ENCODE measurements at regions not wholly inside any gene's neighbourhood (a gene's known extent, or its start where the extent isn't known, plus 50 kb on each side); places are given as distances from the start of the nearest gene placed in this dataset.

DNA sequence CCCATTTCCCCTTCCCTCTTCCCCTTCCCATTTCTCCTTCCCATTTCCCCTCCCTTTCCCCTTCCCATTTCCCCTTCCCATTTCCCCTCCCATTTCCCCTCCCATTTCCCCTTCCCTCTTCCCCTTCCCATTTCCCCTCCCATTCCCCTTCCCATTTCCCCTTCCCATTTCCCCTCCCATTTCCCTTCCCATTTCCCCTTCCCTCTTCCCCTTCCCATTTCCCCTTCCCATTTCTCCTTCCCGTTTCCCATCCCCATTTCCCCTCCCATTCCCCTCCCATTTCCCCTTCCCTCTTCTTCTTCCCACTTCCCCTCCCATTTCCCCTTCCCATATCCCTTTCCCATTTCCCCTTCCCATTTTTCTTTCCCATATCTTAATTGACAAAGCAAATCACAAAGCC lies 109.0 kb downstream of the OLFM1 start:
- DNase-seq (ENCODE audit: low read depth in 2 of 2) = no peak

DNA sequence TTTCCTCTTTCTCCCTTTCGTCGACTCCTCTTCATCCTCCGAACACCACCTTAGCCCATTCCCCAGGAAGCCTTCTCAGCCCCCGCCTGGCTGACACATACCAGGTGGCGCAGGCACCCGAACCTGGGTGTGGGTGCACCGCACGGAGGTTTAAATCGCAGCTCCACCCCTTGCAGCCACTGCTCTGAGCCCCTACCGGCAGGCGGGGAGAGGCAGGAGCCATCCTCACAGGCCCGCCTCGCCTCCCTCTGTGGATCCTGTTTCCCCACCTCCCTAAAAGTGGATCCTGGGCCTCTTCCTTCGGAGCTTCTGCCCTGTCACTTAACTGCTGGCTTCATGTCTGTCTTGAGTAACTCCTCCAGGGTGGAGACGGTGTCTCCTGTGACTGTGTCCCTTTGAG lies 110.7 kb downstream of the OLFM1 start:
- no peak for DNase-seq (ENCODE audit: low read depth in 2 of 2)

GRCh38 chr9:135198586-135199285 lies 111.3 kb downstream of the OLFM1 start:
- no peak for DNase-seq (ENCODE audit: low read depth in 2 of 2)

DNA sequence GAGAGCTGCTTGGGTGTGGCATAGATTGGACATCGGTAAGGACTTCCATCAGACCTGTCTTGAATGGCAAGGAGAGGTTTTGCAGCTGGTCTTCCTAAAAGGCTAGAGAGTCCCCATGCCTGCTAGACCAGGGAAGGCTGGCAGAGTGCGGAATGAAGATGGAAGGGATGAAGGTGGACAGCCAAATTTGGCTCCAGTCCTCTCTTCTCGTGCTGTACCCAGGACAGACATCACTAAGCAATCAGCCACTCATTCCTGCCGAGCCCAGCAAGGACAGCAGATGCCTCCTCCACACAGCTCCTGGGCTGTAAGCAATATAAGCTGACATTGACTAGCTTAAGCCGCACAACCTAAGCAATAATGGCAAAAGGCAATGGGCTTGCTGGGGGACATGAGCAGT lies 112.0 kb downstream of the OLFM1 start:
- no peak for DNase-seq (ENCODE audit: low read depth in 2 of 2)

DNA sequence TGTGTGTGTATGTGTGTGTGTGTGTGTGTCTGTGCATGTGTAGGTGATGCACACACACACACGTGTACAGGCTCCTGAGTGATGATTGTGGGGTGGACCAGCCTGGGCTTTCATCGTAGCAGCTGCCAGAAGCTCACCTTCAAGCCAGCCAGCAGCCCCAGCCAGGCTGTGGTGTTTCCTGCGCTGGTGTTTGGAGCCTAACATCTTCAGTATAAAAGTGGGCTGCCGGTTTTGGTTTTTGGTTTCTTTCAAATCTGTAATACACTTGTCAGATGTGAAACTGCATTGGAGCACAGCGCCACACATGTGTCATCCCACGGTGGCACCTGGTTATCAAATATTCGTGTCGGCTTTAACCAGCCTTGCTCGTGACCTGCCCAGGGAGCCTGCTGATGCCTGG lies 114.2 kb downstream of the OLFM1 start:
- no peak for DNase-seq (ENCODE audit: low read depth in 2 of 2)

DNA sequence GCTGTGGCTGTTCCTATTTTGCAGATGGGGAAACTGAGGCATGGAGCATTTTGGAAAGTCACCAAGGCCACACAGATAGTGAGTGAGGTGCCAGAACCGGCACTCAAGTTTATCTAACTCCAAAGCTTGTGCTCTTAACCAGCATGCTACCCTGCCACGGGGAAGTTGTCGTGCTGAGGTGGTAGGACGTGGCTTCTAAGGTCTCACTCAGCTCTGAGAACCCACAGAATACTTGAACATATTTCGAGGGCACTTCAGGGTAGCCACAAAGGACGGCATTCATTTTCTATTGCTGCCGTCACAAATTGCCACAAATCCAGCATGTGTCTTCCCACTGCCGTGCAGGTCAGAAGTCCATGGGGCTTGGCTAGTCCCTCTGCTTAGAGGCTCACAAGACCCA lies 116.7 kb downstream of the OLFM1 start:
- DNase-seq (ENCODE audit: low read depth in 2 of 2) = no peak

- DNase-seq (ENCODE audit: low read depth in 2 of 2) = no peak
Observed at GRCh38 chr9:135209136-135209535, 121.7 kb downstream of the OLFM1 start.

DNA sequence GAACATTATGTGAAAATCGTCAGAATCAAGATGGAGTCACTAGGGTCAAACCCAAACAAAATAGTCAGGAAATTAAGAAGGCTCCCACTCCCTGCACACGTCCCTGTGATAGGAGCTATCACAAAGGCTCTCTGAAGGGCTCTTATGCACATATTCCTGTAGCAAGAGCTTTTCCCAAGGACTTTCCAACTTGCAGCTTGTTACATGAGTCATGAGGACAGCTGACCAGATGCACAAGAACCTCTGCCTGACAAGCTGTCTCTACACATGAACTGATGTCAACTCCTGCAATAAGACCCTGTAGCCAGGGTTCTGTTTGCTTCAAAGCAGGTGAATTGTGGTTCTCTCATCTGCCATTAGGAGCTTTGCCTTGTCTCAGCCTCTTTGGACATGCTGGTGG lies 122.4 kb downstream of the OLFM1 start:
- DNase-seq (ENCODE audit: low read depth in 2 of 2) = no peak

GRCh38 chr9:135210676-135211523 lies 123.4 kb downstream of the OLFM1 start:
- no peak for DNase-seq (ENCODE audit: low read depth in 2 of 2)

- DNase-seq (ENCODE audit: low read depth in 2 of 2) = no peak
Observed at GRCh38 chr9:135211524-135211890, 124.0 kb downstream of the OLFM1 start.

GRCh38 chr9:135212961-135213360 lies 125.5 kb downstream of the OLFM1 start:
- DNase-seq (ENCODE audit: low read depth in 2 of 2) = no peak

DNA sequence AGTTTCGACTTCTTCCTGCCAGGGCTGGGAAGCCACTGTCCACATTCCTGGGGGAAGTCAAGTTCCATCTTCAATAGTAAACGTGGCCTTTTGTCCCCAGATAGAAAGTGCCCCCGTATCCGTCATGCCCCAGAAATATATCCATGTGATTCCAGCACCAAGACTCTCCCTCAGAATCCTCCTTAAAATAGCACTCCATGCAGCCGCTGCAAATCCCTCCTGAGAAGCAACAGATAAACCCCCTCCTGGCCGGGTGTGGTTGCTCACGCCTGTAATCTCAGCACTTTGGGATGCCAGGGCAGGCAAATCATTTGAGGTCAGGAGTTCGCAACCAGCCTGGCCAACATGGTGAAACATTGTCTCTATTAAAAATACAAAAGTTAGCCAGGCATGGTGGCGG lies 126.1 kb downstream of the OLFM1 start:
- no peak for DNase-seq (ENCODE audit: low read depth in 2 of 2)

GRCh38 chr9:135214054-135214640 lies 126.7 kb downstream of the OLFM1 start:
- DNase-seq (ENCODE audit: low read depth in 2 of 2) = no peak

DNA sequence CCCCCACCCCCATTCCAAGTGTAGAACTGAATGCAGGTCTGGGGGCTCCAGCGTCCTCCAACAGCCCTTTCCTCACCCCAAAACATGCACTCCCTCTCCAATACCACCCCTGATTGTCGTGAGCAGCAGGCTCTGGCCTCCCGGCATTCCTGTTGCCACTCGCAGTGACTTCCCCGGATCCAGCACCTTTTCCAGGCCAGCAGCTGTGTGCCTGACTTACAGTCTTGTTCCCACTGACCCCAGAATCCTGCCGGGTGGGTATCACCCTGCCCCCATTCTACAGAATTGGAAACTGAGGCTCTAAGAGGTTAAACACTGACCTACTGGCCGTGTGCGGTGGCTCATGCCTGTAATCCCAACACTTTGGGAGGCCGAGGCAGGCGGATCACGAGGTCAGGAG lies 127.2 kb downstream of the OLFM1 start:
- DNase-seq (ENCODE audit: low read depth in 2 of 2) = no peak

DNA sequence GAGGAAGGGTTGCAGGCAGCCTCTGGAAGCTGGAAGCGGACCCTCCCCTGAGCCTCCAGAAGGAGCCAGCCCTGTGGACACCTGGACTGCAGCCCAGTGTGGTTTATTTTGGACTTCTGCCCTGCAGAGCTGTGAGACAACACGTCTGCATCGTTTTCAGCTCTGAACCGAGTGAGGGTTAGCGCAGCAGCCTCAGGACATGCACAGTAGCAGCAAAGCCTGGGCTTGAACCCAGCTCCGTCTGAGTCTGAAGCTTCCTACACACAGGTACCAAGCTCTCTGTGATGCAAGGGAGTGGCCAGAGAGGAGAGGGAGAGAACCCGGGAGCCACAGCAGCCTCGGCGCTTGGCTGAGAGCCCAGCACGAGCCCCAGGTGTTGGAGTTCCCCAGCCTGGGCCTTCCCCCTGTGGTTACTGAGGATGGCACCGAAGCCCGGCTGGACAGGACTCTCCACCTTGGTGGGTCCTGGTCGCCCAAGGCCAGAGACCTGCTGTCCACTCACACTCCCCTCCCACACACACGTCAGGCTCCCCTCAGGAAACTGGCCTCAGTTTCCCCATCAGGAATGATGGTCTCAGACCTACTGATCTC lies 128.2 kb downstream of the OLFM1 start:
- DNase-seq (ENCODE audit: low read depth in 2 of 2) = no peak

DNA sequence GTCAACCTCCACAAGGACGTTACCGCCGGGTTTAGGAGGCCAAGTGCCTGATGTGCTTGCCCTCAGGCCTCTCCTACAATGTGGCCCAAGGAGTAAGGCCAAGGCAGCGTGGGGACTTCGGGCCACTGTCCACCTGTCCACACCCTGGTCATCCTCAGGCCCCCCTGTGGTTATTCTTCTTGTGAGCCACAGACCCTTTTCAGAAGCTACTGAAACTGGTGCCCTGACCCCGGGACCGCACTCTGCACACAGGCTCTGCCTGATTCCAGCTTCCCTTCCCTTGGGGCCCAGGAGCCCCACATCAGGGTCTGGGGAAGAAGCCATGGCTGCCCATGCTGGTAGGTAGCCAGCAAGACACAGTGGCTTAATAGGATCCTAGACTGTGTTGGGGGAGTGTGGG lies 128.8 kb downstream of the OLFM1 start:
- DNase-seq (ENCODE audit: low read depth in 2 of 2) = no peak

DNA sequence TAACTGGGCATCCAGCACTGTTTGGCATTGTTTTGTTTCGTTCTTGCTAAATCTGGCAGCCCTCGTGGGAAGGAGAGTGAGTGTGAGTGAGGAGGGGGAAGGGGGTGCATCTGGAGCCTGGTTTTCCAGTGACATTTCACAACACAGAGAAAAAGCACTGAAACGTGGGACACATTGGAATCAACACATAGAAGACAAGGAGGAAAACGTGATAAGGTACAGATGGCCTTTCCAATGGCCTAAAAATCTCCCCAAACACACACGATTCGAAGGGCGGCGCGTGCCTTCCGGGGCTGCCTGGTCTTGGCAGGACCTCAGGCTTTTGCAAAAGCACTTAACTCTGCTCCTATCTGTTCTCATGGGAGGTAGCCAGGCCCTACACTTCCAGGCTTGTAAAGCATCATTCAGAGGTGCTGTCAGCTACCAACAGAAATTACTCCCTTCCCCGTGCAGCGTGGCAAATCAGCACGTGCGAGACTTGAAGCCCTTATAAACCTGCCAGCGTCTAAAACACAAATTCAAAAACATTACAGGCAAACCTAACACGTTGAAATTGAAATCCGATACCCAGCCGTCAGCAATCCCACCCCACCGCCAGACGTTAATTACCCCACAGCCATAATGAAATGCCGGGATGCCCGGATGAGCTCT lies 129.4 kb downstream of the OLFM1 start:
- no peak for DNase-seq (ENCODE audit: low read depth in 2 of 2)

- no peak for DNase-seq (ENCODE audit: low read depth in 2 of 2)
Observed at GRCh38 chr9:135217836-135218235, 130.4 kb downstream of the OLFM1 start.

DNA sequence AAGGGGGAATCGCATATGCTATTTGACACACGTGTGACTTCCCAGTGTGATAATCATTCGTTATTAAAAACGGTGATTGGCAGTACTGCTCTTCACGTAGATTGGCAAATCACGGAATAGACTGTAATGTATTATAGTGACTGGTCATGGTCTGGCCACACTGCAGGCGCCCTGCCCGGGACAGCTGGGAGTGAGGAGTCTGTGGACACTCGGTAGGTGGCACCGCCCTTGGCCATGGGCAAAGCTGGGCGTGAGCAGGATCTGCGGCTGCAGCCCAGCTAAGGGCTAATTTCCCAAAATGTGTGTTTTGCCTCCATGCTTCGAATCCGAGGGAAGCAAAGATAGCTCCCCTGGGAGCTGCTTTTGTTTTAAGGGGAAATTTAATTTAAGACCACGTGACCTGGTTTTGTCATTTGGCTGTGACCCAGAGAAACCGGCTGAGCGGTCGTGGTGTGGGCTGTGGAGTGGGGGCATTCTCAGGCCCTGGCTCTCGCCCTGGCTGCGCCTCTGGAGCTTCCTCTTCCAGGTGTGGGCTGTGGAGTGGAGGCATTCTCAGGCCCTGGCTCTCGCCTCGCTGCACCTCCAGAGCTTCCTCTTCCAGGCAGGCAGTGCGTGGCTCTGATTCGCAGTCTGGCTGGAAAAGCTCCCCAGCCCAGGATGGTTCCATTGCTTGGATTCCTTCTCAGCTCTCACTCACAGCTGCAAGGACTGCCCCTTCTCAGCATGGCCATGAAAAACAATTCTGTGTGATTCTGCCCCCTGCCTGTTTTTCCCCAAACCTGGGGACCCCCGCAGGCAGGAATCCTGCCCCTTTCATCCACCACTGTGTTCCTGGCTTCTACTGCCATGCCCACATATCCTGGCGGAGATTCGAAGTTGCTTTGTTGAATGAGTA lies 131.1 kb downstream of the OLFM1 start:
- DNase-seq (ENCODE audit: low read depth in 2 of 2) = no peak

DNA sequence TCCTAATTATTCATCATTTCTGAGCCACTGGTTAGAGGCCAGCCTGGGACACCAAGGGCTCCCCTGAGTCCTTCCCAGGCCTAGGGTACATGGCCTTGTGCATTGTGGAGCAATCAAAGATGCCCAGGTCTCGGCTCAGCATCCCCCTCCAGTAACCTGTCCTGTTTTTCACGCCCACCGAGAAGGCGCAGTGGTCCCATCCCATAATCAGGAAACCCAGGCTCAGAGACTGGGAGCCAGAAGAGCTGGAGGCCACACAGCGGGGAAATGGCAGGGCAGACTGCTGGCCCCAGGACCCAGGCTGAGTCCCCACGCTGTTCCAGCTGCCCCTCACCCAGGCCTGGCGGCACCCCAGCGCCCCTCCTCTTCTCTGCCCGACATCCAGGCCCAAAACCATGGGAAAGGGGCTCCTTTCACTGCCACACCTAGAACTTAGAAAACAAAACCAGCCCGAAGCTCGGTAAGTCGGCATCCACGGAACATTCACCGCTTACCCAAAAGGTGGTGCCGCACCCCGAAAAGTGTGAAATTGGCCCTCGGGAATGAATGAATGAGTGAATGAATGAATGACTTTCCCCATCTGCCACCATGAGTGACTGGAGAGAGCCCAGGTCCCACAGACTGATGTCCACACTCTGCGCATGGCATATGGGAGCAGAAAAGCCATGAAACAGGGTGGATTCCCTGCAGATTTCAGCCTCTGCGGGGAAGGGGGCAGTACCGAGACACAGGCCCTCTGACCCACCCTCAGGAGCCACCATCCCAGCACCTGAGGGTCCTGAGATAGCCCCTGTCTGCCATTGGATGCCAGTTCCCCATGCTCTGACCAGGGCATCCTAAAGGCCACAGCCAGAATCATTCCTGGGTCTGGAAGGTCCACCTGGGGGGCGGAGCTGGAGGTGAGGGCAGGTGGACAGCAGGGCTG lies 132.5 kb downstream of the OLFM1 start:
- DNase-seq (ENCODE audit: low read depth in 2 of 2) = no peak

Measured in activated CD4-positive, alpha-beta T cell treated with anti-CD3 and anti-CD28 coated beads for 24 hours (primary cell).